Activated CD8-positive, alpha-beta memory T cell treated with anti-CD3 and anti-CD28 coated beads, Interleukin-2, amount 50 U/mL, for 48 hours (primary cell): ENCODE measurements at regions not wholly inside any gene's neighbourhood (a gene's known extent, or its start where the extent isn't known, plus 50 kb on each side); places are given as distances from the start of the nearest gene placed in this dataset.
"Not testable (repeated sequence)": the region's sequence is repeated elsewhere in the genome, so short reads cannot be mapped to it uniquely, and the experiment has no call there.

Experiments
- DNase-seq: peaks from one replicate; pipeline ENCODE4 v3.0.0-alpha.2; 2020

DNA sequence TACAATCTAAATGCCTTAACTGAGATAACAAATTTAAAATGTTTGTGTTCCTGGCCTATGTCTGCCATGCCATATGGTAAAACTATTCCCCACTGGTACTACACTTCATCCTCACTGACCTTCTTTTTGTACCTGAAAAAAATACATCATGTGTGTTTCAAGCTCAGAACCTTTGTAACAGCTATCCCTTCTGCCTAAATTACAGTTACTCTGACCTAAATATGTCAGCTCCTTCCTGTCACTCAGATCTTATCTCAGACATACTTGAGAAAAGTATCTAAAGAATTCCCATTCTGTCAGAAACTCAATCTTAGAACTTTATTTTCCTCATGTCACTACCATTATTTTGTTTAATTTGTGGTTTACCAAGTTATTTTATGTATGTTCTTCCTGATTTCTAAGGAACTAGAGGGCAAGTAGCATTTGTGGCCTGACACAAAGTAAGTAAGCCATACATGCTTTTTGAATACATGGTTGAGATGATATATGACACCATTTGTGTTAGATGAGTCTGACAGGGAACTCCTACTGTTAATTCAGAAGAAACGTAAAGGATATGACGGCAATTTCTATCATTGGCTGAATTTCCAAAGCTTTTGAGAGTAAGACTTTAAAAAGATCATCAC lies 456.5 kb upstream of the NDST3 start:
- no peak for DNase-seq

DNA sequence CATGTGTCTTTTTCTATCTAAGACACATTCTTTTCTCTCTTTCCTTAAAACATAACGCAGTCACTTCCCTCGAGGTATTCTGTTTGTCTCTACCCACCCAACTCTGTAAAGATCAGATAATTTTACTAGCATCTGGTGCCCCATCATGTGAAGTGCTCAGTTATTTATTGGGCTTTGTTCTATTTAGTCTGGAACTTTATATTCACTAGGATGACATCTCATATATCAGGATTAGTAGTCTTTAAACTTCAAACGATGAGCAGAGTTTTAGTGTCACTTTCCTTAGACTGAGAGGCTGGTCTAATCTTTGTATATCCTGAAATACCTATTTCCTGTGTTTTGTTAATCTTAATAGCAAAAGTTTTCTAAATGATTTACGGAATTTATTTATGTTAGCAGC lies 445.5 kb upstream of the NDST3 start:
- DNase-seq, result no peak

DNA sequence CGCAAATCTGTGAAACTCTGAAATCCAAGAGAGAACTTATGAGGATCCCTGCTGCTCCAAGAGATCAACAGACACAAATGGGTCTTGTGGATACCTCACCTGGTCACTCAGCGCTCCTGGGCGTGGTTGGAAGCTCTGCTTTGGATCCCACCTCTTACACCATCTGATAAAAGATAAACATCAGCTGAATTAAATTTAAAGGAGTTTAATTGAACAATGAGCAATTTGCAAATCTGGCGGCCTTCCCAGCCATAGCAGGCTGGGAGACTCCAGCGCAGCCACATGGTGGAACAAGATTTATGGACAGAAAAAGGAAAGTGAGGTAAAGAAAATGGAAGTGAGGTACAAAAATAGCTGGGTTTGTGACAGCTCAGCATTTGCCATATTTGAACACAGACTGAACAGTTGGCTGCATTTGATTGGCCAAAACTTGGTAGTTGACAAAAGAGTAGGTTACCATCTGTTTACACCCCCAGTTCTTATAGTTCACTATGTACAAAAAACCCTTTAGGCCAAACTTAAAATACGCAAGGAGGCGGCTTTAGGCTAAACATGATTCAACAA lies 437.3 kb upstream of the NDST3 start:
- DNase-seq, result no peak

DNA sequence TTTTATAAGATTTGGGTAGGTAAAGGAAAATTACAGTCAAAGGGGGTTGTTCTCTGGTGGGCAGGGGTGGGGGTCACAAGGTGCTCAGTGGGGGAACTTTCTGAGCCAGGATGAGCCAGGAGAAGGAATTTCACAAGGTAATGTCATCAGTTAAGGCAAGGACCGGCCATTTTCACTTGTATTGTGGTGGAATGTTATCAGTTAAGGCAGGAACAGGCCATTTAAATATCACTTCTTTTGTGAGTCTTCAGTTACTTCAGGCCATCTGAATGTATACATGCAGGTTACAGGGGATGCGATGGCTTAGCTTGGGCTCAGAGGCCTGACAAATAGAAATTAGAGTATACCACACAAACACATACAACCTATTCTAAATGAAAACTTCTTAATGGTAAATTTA lies 434.9 kb upstream of the NDST3 start:
- DNase-seq, result not testable (repeated sequence)

DNA sequence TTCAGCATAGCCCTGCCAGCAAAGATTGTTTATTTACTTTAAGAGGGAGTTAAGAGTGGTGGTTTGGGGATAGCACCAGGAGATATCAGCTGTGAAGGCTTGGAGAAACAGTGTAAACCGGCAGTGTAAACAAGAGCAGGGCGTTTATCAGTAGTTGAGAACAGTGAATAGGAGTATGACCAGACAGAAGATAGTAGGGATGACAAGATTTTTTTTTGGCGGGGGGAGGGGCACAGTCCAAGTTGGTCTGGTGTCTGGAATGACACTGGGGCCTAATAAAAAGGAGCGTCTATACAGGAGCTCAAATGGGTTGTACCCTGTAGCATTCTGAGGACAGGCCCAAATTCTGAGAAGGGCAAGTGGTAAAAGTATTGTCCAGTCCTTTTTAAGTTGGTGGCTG lies 433.4 kb upstream of the NDST3 start:
- not testable (repeated sequence) for DNase-seq

DNA sequence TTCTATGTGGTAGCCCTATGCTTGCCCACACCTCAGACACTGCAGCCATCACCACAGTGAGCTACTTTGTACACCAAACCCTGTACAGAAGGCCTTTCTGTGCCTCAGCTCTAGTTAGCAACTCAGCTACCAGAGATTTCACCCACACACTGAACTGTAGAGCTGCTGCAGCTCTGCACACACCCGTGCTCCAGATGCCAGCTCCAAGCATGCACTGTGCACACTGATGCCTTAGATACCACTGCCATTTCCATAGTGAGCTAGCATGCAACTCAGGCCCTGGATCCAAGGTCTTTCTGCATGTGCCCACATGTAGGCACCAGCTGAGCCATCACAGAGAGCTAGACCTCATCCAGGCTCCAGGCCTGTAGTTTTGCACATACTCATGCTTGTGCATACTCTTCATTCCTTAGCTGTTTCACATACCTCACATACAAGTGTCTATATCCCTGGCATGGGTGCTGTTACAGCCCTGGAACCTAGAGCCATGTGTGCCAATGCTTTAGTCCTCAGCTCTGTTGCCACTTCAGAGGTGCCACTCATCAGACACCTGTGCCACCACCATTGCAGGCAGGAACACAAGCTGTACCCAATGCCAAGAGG lies 423.5 kb upstream of the NDST3 start:
- DNase-seq, result no peak

DNA sequence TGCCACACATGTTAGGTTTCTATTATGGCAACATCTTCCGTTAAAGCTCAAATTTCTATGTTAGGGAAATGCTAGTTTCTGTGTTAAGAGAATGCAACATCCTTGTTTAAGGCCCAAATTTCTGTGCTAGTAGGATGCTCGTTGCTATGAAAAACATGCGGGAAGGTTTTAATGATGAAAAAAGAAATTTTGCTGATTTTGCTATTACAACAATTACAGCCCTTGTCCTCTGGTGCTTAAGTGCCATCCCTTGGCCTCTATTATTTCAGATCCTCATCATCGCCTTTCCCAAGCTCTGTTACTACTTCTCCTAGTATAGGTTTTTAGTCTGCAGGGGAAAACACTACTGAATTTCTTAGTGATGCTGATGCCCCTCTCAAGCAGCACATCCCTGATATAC lies 412.6 kb upstream of the NDST3 start:
- DNase-seq, result no peak

DNA sequence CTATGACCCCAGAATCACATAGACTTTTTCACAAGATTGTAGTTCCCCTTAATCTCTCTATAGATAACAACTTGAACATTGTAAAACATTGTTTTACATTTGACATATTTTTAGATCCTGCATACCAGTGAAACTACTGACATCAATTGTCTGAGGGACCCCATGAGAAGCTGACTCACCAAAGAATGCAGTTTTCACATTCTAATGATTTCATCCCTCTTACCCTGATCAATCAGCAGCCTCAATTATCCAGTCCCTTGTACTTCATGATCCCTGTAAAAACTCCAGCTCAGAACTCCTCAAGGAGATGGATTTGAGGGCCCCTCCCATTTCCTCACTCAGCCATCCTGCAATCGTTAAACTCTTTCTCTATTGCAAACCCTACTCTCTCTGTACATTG lies 411.0 kb upstream of the NDST3 start:
- DNase-seq, result no peak

DNA sequence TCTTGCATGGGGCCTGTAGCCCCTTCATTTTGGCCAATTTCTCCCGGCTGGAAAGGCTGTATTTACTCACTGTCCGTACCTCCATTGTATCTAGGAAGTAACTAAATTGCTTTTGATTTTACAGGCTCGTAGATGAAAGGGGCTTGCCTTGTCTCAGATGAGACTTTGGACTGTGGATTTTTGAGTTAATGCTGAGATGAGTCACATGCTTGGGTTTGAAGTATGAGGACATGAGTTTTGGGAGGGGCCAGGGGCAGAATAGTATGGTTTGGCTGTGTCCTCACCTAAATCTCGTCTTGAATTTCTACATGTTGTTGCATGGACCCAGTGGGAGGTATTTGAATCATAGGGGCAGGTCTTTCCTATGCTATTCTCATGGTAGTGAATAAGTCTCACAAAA lies 407.6 kb upstream of the NDST3 start:
- DNase-seq, result no peak

DNA sequence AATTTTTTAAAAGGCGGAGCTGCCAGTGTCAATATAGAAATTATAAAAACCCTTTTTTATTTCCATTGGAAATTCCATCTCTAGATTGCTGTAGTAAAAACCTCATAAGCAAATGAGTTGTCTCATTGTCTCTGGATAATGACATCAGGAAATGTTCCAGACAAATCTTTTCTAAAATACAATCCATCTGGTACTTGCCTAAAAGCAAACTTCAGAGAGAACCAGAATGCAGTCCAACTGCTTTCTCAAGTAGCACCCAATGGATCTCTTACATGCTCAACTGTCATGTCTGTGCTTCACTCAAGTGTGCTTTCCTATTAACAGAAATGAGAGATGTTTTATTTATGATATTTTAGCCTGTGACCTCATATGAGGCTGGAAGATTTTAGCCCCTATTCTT lies 399.6 kb upstream of the NDST3 start:
- no peak for DNase-seq

DNA sequence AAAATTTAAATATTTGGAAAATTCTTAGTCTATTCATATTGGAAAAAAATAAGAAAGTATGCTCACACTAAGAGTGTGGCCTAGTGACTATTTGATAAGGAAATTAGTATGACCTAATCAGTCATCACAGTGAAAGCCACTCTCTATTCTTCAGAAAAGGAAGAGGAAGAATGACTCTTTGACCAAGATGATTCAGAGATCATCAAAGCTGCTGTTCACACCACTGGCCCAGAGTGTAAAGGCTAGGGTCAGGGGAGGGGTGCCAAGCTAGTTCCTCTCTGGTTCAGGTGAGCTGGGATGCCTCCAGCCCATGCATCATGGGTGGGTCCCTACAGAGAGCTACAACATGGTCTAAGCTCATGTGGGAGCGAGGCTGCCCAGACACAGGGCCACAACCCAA lies 396.9 kb upstream of the NDST3 start:
- DNase-seq, result no peak

DNA sequence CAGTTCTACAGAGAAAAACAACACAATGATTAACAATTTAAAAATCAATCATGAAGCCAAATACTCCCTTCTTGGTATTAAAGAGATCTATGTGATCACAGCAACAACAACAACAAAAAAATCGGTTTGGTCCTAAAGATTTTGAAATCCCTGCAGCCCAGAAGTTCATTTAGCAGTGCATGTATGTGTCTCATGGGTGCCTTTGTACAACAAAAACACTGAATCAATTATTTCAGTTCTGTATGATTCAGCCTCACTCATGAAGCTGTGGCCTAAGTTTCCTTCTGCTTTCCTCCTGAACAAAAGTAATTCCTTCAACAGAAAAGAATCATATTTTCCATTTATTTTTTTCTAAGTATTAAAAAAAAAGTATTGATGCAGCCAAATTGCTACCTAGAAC lies 393.4 kb upstream of the NDST3 start:
- DNase-seq, result no peak

DNA sequence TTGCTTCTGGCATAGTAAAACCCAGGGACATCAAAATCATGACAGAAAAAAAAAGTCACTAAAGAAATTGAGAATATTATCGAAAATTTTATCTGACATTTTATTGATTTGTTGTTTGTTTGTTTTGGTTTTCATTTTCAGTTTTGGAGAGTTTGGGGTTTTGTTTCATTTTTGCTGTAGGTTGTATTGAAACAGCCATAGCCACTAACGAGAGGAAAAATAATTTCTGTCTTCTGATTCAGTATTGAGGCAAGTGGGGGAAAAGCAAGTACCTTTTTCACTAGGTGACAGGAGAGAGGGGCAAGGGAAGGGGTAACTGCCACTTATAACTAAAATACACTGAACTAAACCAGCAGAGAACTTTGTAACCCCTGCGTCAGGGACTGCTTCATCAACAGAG lies 392.8 kb upstream of the NDST3 start:
- DNase-seq, result no peak

DNA sequence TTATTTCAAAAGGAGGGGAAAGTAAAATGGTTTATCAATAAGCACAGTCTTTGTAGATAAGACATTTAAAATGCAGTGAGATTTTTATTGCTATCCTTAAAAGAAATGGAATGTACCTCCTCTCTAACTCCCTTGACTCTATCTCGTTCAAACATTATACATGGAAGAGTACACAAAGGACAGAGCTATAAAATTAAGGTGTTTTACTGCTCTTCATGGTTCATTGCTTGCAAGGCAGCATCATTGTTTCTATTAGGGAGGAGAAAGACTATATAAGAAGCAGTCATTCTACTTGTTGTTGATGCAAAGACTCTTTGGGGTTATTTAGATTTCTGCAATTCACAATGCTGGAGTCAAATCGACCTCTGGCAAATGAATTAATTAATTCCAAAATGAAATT lies 380.2 kb upstream of the NDST3 start:
- DNase-seq, result no peak

DNA sequence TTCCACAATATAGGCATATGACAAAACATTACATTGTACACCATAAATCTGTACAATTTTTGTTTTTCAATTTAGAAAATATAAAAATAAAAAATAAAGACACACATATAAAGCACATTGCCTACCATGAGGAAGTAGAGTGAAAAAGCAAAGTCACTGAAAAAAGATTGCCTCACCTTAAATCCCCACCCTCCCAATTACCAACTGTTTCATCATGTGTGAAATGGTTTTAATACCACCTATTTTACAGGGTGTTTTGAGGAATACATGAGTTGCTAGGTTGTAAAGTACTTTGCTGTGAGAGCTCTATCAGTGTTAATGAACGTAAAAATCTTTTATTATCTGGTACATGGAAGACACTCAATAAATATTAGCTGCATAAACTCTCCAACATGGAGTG lies 373.6 kb upstream of the NDST3 start:
- no peak for DNase-seq

DNA sequence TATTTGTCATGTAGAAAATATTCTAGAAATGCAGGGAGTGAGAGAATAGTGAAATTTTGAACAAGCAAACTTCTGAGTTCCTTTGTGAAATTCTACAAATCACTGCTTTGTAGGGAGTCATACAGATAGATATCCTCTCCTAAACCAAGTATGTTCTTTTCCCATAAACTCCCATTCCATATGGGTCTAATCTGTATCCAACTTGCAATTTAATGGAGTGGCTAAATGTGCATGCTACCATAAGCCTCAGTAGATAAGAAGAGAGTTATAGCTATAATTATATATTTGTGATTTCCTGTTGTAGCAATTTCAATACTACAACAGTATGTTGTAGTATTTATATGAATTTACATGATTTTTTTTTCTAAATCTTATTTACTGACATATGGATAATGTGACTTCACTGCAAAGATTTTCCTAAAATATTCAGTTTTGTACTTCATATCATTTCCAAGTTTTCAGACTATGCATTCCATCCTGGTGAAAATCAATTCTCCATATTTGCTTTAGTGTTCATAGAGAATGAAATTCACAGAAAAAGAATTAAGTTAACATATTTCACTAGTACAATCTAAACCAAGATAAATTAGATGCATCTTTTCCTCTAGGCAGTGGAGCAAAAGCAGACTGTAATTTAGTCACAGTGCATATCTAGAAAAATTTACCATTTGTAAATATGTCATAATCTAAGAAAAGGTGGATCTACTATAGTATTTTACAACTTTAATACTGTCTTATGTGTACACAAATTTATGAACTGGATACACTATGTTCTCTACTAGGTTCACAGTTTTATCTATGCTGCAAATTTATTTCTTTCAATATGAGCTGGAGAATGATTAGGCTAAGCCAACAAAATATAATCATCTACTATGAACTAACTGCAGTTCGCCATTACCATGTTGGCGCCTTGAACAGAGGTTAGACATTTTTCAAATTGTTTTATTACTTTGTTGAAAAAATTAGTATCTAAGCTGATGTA lies 372.9 kb upstream of the NDST3 start:
- no peak for DNase-seq

DNA sequence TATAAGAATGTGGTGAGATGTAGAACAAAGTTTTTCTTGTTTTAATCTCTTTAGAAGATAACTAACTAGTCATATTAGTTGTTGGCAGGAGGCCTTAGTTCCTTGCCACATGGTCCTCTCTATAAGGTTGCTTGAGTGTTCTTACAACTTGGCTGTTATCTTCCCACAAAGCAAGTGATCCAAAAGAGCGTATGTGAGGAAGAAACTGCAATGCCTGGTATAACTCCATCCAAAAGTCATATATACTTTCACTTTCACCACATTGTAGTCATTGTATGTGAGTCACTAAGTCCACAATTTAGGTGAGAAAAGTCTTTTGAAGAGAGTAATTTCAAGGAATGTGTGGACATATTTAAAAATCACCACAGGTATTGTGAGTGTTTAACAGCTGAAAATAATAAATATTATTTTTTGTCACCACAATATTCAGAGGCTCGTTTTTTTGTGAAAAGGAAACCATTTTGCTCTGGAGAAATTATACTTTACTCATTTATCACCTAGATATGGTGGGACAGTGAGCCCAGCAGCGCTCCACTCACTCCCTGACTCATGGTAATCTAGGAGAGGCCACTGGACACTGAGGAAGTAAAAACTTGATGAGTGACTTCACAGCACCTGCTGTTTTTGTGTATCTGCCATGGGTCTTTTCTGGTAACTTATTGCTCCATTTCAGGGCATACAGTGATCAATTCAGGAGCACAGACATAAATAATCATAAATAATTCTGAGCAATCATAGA lies 369.4 kb upstream of the NDST3 start:
- DNase-seq, result no peak

DNA sequence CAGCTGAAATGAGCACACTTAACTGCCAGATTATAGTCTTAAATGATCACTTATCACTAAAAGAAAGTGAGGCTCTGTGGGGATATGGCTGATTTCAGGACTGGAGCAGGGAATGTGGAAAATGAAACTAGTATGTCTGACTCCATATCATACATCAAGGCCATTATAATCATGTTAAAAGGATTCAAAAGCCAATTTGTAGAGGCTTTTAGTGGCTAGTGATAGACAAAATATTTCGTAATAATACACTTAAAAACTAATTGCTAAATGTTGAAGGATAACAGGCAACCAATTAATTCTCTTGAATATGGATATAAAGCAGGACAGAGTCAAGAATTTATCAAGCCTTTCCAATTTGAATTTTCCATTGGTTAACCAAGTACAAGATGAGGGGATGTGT lies 358.1 kb upstream of the NDST3 start:
- no peak for DNase-seq

DNA sequence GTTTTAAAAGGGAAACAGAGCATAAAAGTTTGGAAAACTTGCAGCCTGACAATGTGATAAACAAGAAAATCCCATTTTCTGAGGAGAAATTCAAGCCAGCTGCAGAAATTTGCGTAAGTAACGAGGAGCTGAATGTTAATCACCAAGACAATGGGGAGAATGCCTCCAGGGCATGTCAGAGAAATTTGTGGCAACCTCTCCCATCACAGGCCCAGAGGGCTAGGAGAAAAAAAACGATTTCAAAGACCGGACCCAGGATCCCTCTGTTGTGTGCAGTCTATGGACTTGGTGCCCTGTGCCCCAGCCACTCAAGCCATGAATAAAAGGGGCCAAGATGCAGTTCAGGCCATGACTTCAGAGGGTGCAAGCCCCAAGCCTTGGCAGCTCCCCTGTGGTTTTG lies 355.4 kb upstream of the NDST3 start:
- DNase-seq, result no peak

DNA sequence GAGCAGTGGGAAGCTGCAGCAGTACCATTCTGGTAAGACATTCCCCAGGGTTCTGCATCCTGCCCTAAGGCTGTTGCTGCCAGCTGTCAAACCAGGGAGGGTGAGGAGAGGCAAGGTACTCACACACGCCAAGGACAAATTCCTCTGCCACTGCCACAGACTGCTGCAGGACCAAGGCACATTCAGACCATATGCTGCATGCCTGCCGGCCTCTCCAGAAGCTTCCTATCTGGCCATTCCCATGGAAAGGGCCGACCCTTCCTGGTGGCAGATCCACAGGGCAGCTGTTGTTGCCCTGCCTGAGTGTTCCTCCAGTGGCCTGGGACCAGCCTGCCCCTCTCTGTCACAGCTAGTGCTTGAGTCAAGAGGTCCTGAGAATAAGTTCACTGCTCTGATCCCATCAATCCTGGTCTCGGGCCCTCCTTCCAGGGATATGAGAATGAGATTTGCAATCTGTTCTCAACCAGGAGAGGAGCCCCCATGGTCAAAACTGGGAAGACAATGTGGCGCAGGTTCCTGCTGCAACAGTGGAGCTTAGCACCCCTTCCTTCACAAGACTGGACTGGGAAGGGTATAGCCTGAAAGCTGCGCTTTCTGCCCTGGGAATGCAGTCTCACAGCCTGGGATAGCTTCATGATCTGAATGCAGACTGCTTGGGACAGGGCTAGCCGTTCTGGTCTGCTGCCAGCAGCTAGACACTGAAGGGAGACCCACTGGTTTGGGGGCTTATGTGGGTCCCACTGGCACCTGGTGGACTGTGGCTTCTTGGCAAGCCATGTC lies 342.5 kb upstream of the NDST3 start:
- DNase-seq, result no peak

DNA sequence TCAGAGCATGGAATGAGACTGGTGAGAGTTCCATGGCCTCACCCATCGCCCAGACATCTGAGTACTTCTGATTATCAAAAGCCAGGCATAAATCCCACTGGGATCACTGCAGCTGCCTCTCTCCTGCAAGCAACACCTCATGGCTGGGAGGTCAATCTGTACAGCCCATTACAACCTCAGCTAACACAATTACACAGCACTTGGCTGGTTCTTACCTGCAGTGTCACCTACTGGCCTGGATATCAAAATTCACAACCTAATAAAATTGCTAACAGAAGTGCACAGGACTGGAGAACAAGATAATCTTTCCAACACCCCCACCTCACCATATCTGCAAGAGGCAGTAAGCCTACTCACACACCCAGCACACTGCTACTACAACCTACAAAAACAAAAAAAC lies 341.7 kb upstream of the NDST3 start:
- no peak for DNase-seq

DNA sequence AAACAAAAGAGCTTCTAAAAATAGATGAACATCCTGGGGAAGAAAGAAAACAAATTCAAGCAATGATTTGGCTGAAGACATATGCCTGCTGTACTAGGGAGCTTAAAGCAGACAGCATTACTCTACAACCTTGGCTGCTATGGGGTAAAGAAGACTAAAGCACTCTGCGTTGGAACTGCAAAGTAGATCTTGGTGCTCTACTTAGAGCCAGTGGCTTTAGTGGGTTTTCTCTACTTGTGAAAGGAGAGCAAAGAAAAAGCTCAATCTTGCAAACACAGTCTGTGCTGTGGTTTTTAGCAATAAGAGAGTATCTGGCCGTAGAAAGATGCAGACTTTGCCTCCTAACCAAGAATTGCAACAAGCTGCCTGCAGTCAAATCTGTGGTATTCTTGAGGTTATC lies 334.7 kb upstream of the NDST3 start:
- DNase-seq, result no peak
